Right lobe of liver (tissue), 6 donors: ENCODE measurements at regions not wholly inside any gene's neighbourhood (a gene's known extent, or its start where the extent isn't known, plus 50 kb on each side); places are given as distances from the start of the nearest gene placed in this dataset.
"Not testable (repeated sequence)": the region's sequence is repeated elsewhere in the genome, so short reads cannot be mapped to it uniquely, and the experiment has no call there.

Experiments used
- ATAC-seq, 4 donors: fragments of 200-7000 bp; cut with Tn5 transposase; one replicate each; pipeline ENCODE4 v1.9.1; 2020; ENCODE audit warnings: mild to moderate bottlenecking in 4 of 4, moderate library complexity in 4 of 4
- DNase-seq, 3 donors: peaks; one replicate each; pipeline ENCODE4 v3.0.0-alpha.2; 2020
- H3K27ac ChIP-seq, 3 donors: fragments of 200-600 bp; one replicate each; pipeline ENCODE4 v1.8.0; 2022
- H3K27me3 ChIP-seq, 2 donors: fragments of 200-600 bp; one replicate each; pipeline ENCODE4 v1.8.0; 2022
- H3K36me3 ChIP-seq, 4 donors: fragments of 200-600 bp; sonication (generic) in 1 of 4; one replicate each; pipeline versions ENCODE4 v1.5.1 to v1.8.0; 2017 to 2022; ENCODE audit warnings: control low read depth in 1 of 4
- H3K4me1 ChIP-seq, 4 donors: fragments of 200-600 bp; sonication (generic) in 1 of 4; one replicate each; pipeline versions ENCODE4 v1.5.1 to v1.8.0; 2017 to 2022; ENCODE audit warnings: control low read depth in 1 of 4
- H3K4me3 ChIP-seq, 3 donors: fragments of 200-600 bp; one replicate each; pipeline ENCODE4 v1.8.0; 2022
- H3K9me3 ChIP-seq, 4 donors: fragments of 200-600 bp; sonication (generic) in 1 of 4; one replicate each; pipeline versions ENCODE4 v1.5.1 to v1.8.0; 2017 to 2022; ENCODE audit warnings: control low read depth in 1 of 4
- CTCF ChIP-seq, 4 donors: fragments of 200-600 bp in 3 of 4; fragments of 450-650 bp in 1 of 4; IDR thresholded peaks; one replicate each; pipeline versions ENCODE4 v1.5.1 to v1.8.0; 2016 to 2022; ENCODE audit warnings: antibody characterized with exemption in 4 of 4, mild to moderate bottlenecking in 2 of 4
- POLR2A ChIP-seq: fragments of 450-650 bp; IDR thresholded peaks from one replicate; pipeline ENCODE4 v1.6.1; 2017; ENCODE audit warnings: antibody characterized with exemption, mild to moderate bottlenecking
- WGBS: methylation state at CpG from one replicate; pipeline ENCODE4 v1.1.6; 2018; ENCODE audit warnings: low coverage, low lambda C conversion rate; ENCODE audit not compliant: insufficient coverage; ENCODE audit errors: missing lambda C conversion rate; 5-methylcytosine and 5-hydroxymethylcytosine counted together
- intact Hi-C, 2 donors: fragments of 100-400 bp; cut with DNase I; formaldehyde crosslinking; loops; one replicate each; pipeline versions ENCODE4 v1.11.2 to v1.14.1; 2022
- donor health status: DM: no; HTN: yes; CAD: no.
- donor health status: DM: no; HTN: no; CAD: no.
- donor health status: DM: no; HTN: no; CAD: no.
- donor health status: DM: no; HTN: yes; CAD: no.
- donor health status: DM: no; HTN: yes; CAD: no.

- H3K27me3 ChIP-seq, ATAC-seq, H3K9me3 ChIP-seq, H3K27ac ChIP-seq, H3K36me3 ChIP-seq, H3K4me1 ChIP-seq, intact Hi-C loops, DNase-seq, H3K4me3 ChIP-seq: not testable (repeated sequence)
- WGBS = no CpG with 5 or more reads among the region's 6 CpGs
Measured at GRCh38 chr16:16723819-16724519, 345.0 kb downstream of the NPIPA7 start.

DNA sequence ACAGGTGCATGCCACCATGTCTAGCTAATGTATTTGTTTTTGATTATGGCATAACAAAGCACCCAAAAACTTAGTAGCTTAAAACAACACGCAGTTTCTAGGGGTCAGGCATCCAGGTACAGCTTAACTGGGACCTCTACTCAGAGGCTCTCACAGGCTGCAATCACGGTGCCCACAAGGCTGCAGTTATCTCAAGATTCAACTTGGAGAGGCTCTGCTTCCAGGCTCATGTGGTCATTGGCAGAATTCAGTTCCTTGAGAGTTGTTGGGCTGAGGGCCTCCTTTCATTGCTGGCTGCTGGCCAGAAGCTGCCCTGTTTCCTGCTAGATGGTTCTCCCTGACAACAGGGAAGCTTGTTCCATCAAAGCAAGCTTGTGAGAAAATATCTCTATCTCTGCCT lies 348.1 kb downstream of the NPIPA7 start:
- H3K27ac ChIP-seq, H3K36me3 ChIP-seq, H3K4me1 ChIP-seq, intact Hi-C loops, H3K27me3 ChIP-seq, DNase-seq, ATAC-seq, H3K9me3 ChIP-seq, H3K4me3 ChIP-seq: not testable (repeated sequence)
- no CpG with 5 or more reads among the region's 2 CpGs for WGBS

DNA sequence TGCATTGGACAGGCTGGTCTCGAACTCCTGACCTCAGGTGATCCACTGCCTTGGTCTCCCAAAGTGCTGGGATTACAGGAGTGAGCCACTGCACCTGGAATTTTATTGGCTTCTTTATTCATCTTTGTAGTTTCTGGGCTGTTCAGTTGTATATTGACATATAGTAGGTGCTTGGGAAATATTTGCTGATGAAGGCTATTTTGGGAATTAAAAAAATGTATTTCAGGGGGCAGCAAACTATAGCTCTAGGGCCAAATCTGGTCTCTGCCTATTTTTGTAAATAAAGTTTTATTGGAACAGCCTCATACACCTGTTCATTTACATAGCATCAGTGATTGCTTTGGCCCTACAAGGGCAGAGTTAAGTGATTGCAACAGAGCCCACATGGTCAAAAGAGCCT lies 363.6 kb downstream of the NPIPA7 start:
- DNase-seq, H3K4me3 ChIP-seq, intact Hi-C loops, H3K4me1 ChIP-seq, H3K27ac ChIP-seq, H3K9me3 ChIP-seq, H3K36me3 ChIP-seq, ATAC-seq, H3K27me3 ChIP-seq: not testable (repeated sequence)
- WGBS = 40% methylated on average over 1 of the region's 1 CpG

DNA sequence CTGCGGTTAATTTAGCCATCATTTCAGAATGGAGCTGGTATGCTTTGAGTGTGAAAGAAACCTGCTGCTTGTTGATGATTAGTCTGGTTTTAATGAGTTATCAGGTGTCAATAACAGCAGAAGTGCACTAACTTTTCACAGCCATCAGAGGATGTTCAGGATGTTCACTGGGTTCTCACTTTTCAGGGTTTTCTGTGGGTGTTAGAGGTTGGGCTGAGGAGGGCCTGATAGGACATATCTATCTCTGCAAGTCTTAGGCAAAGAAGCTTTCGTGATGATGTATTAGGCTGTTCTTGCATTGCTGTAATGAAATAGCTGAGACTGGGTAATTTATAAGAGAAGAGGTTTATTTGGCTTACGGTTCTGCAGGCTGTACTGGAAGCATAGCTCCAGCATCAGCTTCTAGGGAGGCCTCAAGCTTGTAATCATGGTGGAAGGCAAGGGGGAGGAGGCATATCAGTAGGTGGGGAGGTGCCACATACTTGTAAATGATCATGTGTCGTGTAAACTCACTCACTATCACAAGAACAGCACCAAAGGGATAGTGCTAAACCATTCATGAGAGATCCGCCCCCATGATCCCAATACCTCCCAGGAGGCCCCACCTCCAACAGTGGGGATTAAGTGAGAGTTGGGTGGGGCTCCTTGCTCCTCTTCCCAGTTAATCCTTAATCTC lies 376.2 kb downstream of the NPIPA7 start:
- H3K27me3 ChIP-seq, DNase-seq, ATAC-seq, H3K27ac ChIP-seq, H3K9me3 ChIP-seq, intact Hi-C loops, H3K36me3 ChIP-seq, H3K4me3 ChIP-seq, H3K4me1 ChIP-seq: not testable (repeated sequence)
- WGBS = no CpG with 5 or more reads among the region's 5 CpGs

DNA sequence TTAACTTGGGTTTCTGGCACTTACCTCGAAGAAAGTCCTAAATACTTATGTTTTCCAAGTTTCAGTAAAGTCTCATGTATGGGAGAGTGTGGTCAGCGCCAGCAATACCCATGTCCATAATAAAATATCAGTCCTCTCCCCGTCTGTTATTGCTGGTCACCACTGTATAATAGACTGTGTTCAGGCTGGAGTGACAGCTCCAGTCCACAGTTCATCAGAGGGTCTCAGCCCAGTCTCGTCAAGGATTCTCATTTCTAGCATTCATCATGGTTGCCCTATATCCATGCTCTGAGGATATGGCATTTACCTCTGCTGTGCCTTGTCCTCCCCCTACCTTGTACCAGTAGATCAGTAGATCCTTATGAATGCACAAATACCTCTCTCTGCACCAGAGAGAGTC lies 384.5 kb downstream of the NPIPA7 start:
- Histone ChIP-seq H3K36me3 (no peaks in the 10 kb centered on the region), H3K4me3 (no peak overlapping the region), H3K27ac (no peak overlapping the region), H3K27me3 (no peaks in the 10 kb centered on the region), H3K4me1 (no peaks in the 10 kb centered on the region), H3K9me3 (no peaks in the 10 kb centered on the region)
- DNase-seq (no peak), ATAC-seq (no peak)
- TF ChIP-seq POLR2A (no peak), CTCF (IDR thresholded peaks at IDR 0.05) (no peak)
- 55% methylated on average over 4 of the region's 4 CpGs for WGBS
- intact Hi-C loops = no loop called here

DNA sequence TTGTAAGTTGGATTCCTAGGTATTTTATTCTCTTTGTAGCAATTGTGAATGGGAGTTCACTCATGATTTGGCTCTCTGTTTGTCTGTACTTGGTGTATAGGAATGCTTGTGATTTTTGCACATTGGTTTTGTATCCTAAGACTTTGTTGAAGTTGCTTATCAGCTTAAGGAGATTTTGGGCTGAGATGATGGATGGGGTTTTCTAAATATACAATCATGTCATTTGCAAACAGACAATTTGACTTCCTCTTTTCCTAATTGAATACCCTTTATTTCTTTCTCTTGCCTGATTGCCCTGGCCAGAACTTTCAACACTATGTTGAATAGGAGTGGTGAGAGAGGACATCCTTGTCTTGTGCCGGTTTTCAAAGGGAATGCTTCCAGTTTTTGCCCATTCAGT lies 391.8 kb downstream of the NPIPA7 start:
- H3K27ac ChIP-seq, DNase-seq, H3K4me3 ChIP-seq, H3K27me3 ChIP-seq, H3K4me1 ChIP-seq, ATAC-seq, intact Hi-C loops, H3K9me3 ChIP-seq, H3K36me3 ChIP-seq: not testable (repeated sequence)
- 73% methylated on average over 1 of the region's 1 CpG for WGBS

DNA sequence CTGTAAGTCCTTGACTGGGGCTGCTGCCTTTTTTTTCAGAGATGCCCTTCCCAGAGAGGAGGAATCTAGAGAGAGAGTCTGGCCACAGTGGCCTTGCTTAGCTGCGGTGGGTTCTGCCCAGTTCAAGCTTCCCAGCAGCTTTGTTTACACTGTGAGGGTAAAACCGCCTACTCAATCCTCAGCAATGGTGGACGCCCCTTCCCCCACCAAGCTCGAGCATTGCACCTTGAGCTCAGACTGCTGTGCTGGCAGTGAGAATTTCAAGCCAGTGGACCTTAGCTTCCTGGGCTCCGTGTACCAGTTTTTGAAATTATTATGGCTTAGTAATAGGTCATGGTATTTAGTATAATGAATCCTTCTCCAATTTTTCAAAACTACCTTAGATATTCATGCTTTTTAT lies 395.4 kb downstream of the NPIPA7 start:
- Histone ChIP-seq H3K27me3 (peaks cover 0 to 5% of the 10 kb centered on the region in 2 donors), H3K4me3 (no peak overlapping the region), H3K4me1 (no peaks in the 10 kb centered on the region), H3K27ac (no peak overlapping the region), H3K36me3 (no peaks in the 10 kb centered on the region), H3K9me3 (no peaks in the 10 kb centered on the region)
- DNase-seq = no peak
- TF ChIP-seq POLR2A = no peak
- TF ChIP-seq CTCF (IDR thresholded peaks at IDR 0.05) = no peak
- intact Hi-C loops = no loop called here
- no peak for ATAC-seq
- 12% methylated on average over 3 of the region's 5 CpGs for WGBS
